ENCODE measurements at regions not wholly inside any gene's neighbourhood (a gene's known extent, or its start where the extent isn't known, plus 50 kb on each side); places are given as distances from the start of the nearest gene placed in this dataset.

- TF ChIP-seq EZH2phosphoT487 (IDR thresholded peaks at IDR 0.05; ENCODE audit: low read depth) (no peak), CTCF (IDR thresholded peaks at IDR 0.05; ENCODE audit: low read depth, low read length) (no peak)
Observed at GRCh38 chr9:28834156-28834555, 1260.9 kb upstream of the C9orf72 start.
